VCaP (cell line): ENCODE measurements at regions not wholly inside any gene's neighbourhood (a gene's known extent, or its start where the extent isn't known, plus 50 kb on each side); places are given as distances from the start of the nearest gene placed in this dataset.

Experiments used
- H3K27ac ChIP-seq: fragments of 450-650 bp; 2 replicates; pipeline ENCODE4 v1.5.1; 2017
- CTCF ChIP-seq: fragments of 450-650 bp; conservative IDR thresholded peaks from 2 replicates; pipeline ENCODE4 v1.5.1; 2017; ENCODE audit warnings: mild to moderate bottlenecking, moderate library complexity

DNA sequence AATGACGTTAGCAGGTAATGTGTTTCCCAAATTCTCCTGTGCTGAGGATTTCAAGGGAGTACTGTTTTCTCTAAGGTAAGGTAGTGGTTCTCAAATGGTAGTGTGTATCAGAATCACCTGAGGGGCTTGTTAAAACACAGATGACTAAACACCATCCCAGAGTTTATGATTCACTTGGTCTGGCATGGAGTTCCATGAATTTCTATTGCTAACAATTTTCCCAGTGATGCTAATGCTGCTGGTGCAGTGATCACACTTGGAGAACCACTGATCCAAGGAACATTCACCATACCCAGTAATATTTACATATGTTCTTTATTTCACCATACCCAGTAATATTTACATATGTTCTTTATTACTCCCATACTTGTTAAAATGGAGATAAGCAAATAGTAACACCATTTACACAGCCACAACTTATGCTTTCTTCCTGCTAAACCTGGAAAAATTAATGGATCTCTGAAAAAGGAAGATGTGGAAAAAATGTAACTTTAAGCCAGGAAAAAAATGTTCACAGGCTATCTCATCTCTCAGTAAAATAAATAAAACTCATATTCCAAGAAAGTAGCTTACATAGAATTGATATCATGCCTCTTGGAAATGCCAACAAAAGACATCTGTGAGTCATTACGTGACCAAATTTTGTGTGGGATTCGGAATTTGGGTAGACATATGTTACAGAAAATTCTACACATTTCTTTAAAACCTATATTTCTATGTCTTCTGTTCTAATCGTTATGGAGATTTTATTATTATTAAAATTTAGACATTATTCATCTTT, 129.5 kb downstream of the MMUT start:
- H3K27ac ChIP-seq = no peak overlapping the region
- TF ChIP-seq CTCF = no peak

DNA sequence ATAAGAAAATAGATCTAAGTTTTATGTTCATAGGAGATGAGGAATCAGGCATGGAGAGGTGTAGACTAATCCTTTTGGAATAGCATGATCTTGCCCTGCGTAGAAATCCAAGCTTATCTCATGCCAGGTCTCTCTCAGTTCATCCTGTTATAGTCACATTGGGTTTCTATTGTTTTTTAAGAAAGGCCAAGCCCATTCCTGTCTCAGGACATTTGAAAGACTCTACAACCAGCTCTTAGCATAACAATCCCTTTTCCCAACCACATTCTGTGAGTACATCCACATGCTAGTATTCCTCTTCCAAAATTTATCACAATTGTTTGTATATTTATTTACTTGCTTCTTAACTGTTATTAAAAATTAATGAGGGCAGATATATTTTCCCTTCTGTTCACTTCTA, 130.3 kb downstream of the MMUT start:
- H3K27ac ChIP-seq = no peak overlapping the region
- TF ChIP-seq CTCF = no peak

DNA sequence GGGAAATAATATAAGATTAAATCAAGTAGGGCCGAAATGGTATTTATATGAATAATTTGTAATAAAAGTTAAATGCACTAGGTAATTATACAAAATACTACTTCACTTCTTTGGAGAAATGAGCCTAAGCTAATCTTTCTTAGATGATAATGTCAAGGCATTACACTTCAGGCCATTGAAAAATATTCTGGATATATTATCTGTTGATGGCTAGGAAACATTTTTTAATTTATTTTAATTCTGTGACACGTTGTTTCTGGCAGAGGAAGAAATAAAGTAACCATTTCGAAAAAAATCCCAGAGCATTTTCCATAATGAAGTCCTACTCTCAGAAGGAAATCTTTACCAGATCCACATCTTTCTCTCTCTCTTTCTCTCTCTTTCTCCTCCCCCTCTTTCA, 133.9 kb downstream of the MMUT start:
- no peak overlapping the region for H3K27ac ChIP-seq
- no peak for TF ChIP-seq CTCF

GRCh38 chr6:49328051-49328744, 134.9 kb downstream of the MMUT start:
- no peak overlapping the region for H3K27ac ChIP-seq
- no peak for TF ChIP-seq CTCF

DNA sequence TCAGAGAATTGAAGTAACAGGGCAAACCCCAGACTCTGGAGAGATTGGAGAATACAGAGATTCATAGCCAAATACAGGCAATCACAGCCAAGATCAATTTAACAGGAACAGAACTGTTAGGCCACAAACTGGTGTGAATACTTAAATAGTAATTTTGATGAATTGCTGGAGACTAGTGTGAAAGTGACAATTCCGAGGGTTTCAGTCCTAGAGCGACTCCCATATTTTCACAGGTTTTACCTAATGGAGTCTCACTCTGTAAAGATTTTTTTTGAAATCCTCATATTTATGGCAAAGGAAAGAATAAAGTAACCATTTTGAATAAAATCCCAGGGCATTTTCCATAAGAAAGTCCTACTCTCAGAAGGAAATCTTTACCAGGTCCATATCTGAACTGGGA, 135.5 kb downstream of the MMUT start:
- no peak overlapping the region for H3K27ac ChIP-seq
- no peak for TF ChIP-seq CTCF

DNA sequence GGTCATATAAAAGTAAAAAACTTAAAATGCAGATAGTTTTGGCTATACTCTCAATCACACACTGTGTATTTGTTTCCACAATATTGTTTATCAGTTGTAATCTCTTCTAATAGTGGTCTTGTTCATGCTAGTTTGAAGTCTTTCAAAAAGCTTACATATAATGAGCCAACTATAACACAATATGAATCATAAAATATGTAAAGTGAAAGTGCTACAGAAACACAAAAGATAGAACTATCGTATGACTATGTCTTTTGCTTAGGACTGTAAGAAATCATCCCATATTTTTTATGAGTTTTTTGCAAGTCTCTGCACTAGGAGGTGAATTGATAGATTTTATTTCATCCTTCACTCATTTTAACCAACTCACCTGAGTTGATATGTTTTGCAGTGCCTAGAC, 136.0 kb downstream of the MMUT start:
- no peak for TF ChIP-seq CTCF
- H3K27ac ChIP-seq = no peak overlapping the region

GRCh38 chr6:49326347-49326746, 136.7 kb downstream of the MMUT start:
- no peak overlapping the region for H3K27ac ChIP-seq
- no peak for TF ChIP-seq CTCF
